ENCODE measurements at regions not wholly inside any gene's neighbourhood (a gene's known extent, or its start where the extent isn't known, plus 50 kb on each side); places are given as distances from the start of the nearest gene placed in this dataset.

- no peak for TF ChIP-seq CSRNP3 (CRISPR knock-in tag; IDR thresholded peaks at IDR 0.05)
- TF ChIP-seq SNAI2 (CRISPR knock-in tag; IDR thresholded peaks at IDR 0.05) = no peak
- TF ChIP-seq RARB (CRISPR knock-in tag; IDR thresholded peaks at IDR 0.05) = no peak
- no peak for TF ChIP-seq ZC3H10 (CRISPR knock-in tag; IDR thresholded peaks at IDR 0.05)
- no peak for TF ChIP-seq ZNF70 (CRISPR knock-in tag; IDR thresholded peaks at IDR 0.05)
- no peak for TF ChIP-seq ARNTL (CRISPR knock-in tag; IDR thresholded peaks at IDR 0.05; ENCODE audit: borderline replicate concordance, low read depth)
- TF ChIP-seq POU6F1 (CRISPR knock-in tag; IDR thresholded peaks at IDR 0.05; ENCODE audit: borderline replicate concordance, low read depth) = no peak
- no peak for TF ChIP-seq BACH2 (CRISPR knock-in tag; IDR thresholded peaks at IDR 0.05; ENCODE audit: borderline replicate concordance)
- no peak for TF ChIP-seq TSHZ2 (CRISPR knock-in tag; IDR thresholded peaks at IDR 0.05)
- no peak for TF ChIP-seq GLIS3 (CRISPR knock-in tag; IDR thresholded peaks at IDR 0.05)
- no peak for TF ChIP-seq ZNF8 (CRISPR knock-in tag; IDR thresholded peaks at IDR 0.05)
- TF ChIP-seq TOX (CRISPR knock-in tag; IDR thresholded peaks at IDR 0.05; ENCODE audit: borderline replicate concordance) = no peak
- no peak for TF ChIP-seq ZNF565 (CRISPR knock-in tag; conservative IDR thresholded peaks at IDR 0.05; ENCODE audit: low read depth)
- TF ChIP-seq ZFP30 (CRISPR knock-in tag; IDR thresholded peaks at IDR 0.05) = no peak
- TF ChIP-seq ESRRG (CRISPR knock-in tag; IDR thresholded peaks at IDR 0.05) = no peak
- ATAC-seq = no peak
These were observed 433.2 kb upstream of the KLHL1 start for GRCh38 chr13:70541451-70541850.

- ATAC-seq = no peak
- TF ChIP-seq CSRNP3 (CRISPR knock-in tag; IDR thresholded peaks at IDR 0.05) (no peak), PATZ1 (CRISPR knock-in tag; IDR thresholded peaks at IDR 0.05; ENCODE audit: borderline replicate concordance) (no peak), ZNF70 (CRISPR knock-in tag; IDR thresholded peaks at IDR 0.05) (no peak), PPARA (CRISPR knock-in tag; IDR thresholded peaks at IDR 0.05; ENCODE audit: borderline replicate concordance) (no peak), TSHZ2 (CRISPR knock-in tag; IDR thresholded peaks at IDR 0.05) (no peak), OSR1 (CRISPR knock-in tag; IDR thresholded peaks at IDR 0.05) (no peak), SNAI2 (CRISPR knock-in tag; IDR thresholded peaks at IDR 0.05) (no peak), TOX (CRISPR knock-in tag; IDR thresholded peaks at IDR 0.05; ENCODE audit: borderline replicate concordance) (no peak), ZNF565 (CRISPR knock-in tag; conservative IDR thresholded peaks at IDR 0.05; ENCODE audit: low read depth) (no peak)
These were observed 426.2 kb upstream of the KLHL1 start for GRCh38 chr13:70534466-70534865.

Data from SK-N-SH treated with all-trans-retinoic acid at 6 μM for 48 hours (cell line).